Endothelial cell (in vitro differentiated cells): ENCODE measurements at regions not wholly inside any gene's neighbourhood (a gene's known extent, or its start where the extent isn't known, plus 50 kb on each side); places are given as distances from the start of the nearest gene placed in this dataset.

Experiments used
- DNase-seq: peaks from one replicate; pipeline ENCODE4 v3.0.0; 2021; ENCODE audit warnings: low spot score
- H3K27ac Mint-ChIP-seq: one replicate; pipeline ENCODE4 v1.8.0; 2021; ENCODE audit warnings: mixed read lengths, inconsistent platforms; ENCODE audit not compliant: unreplicated experiment
- H3K27me3 Mint-ChIP-seq: one replicate; pipeline ENCODE4 v1.8.0; 2021; ENCODE audit warnings: mild to moderate bottlenecking, moderate library complexity, mixed read lengths, inconsistent platforms; ENCODE audit not compliant: unreplicated experiment
- H3K36me3 Mint-ChIP-seq: one replicate; pipeline ENCODE4 v1.8.0; 2021; ENCODE audit warnings: mild to moderate bottlenecking, low read depth, mixed read lengths, inconsistent platforms; ENCODE audit not compliant: unreplicated experiment
- H3K4me1 Mint-ChIP-seq: one replicate; pipeline ENCODE4 v1.8.0; 2021; ENCODE audit warnings: mild to moderate bottlenecking, mixed read lengths, inconsistent platforms; ENCODE audit not compliant: unreplicated experiment
- H3K4me3 Mint-ChIP-seq: one replicate; pipeline ENCODE4 v1.8.0; 2021; ENCODE audit warnings: mild to moderate bottlenecking, mixed read lengths, inconsistent platforms; ENCODE audit not compliant: unreplicated experiment
- H3K9me3 Mint-ChIP-seq: one replicate; pipeline ENCODE4 v1.8.0; 2021; ENCODE audit warnings: mixed read lengths, inconsistent platforms; ENCODE audit not compliant: unreplicated experiment
- CTCF ChIP-seq: fragments of 200-600 bp; sonication (generic); IDR thresholded peaks from one replicate; pipeline ENCODE4 v1.5.0; 2021; ENCODE audit warnings: antibody characterized with exemption; ENCODE audit not compliant: unreplicated experiment

- no peak for DNase-seq
- Mint-ChIP-seq H3K4me1 (no peaks in the 10 kb centered on the region), H3K9me3 (no peaks in the 10 kb centered on the region), H3K36me3 (no peaks in the 10 kb centered on the region), H3K27me3 (no peaks in the 10 kb centered on the region), H3K4me3 (no peak overlapping the region), H3K27ac (no peak overlapping the region)
- TF ChIP-seq CTCF, result no peak
Observed at GRCh38 chr5:99314721-99315120, 385.9 kb upstream of the CHD1 start.

DNA sequence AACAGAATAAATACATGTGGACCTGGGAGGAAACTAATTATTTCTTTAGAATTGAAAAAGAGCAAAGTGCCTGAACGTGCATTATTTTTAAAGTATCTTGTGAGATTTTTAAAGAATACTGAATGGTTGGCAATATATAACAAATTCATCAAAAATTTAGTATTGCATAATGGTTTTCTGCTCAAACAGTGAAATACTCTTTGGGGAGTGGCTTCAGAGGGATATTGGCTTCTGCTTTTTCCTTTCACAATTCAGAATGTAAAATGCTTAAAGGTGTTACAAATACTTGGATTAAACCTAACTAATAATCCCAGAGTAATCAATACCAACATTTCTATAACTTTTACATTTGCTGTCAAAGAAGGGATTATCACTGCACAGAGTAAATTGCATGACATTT is 379.3 kb upstream of the CHD1 start:
- Mint-ChIP-seq H3K27me3 (no peaks in the 10 kb centered on the region), H3K4me1 (no peaks in the 10 kb centered on the region), H3K36me3 (no peaks in the 10 kb centered on the region), H3K27ac (no peak overlapping the region), H3K4me3 (no peak overlapping the region), H3K9me3 (no peaks in the 10 kb centered on the region)
- no peak for TF ChIP-seq CTCF
- DNase-seq, result no peak

DNA sequence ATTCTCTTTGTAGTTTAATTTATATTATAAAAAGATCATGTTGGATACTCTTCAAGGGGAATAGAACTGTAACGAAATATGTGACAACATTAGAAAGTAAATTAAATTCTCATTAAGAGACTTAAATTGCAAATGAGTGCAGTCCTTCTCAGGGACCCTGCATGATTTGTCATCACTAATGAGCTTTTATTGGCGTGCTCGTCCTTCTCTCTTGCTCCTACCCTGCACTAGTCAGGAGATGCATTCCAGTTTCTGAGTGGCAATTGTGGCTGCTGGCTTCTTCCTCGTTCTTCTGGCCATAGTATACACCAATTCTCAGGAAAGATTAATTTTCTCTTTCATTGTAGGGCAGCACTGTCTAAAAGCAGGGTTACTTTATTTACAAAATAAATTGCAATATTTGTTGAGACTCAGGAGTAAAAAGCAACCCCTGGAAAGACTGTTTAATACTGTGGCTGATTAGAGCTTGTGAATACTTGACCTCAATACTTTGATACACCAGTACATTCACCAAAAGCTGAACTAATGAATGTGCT is 376.3 kb upstream of the CHD1 start:
- no peaks in the 10 kb centered on the region for H3K36me3 Mint-ChIP-seq
- no peaks in the 10 kb centered on the region for H3K4me1 Mint-ChIP-seq
- TF ChIP-seq CTCF, result no peak
- no peaks in the 10 kb centered on the region for H3K9me3 Mint-ChIP-seq
- no peak for DNase-seq
- H3K27ac Mint-ChIP-seq, result no peak overlapping the region
- no peaks in the 10 kb centered on the region for H3K27me3 Mint-ChIP-seq
- H3K4me3 Mint-ChIP-seq, result no peak overlapping the region

DNA sequence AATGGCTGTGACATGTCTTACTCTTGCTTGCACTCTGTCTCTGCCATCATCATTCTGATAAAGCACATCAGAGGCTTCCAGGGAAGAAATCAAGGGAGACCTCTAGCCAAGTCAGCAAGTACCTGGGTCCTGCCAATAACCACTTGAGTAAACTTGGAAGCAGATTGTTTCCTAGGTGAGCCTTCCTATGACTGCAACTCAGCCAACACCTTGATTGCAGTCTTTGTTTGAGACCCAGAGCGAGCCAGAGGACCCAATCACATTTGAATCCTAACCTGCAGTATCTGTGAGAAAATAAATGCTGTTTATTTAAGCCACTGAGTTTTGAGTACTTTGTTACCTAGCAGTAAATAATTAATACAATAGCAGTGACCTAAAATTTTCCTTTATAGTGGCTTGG is 356.8 kb upstream of the CHD1 start:
- no peaks in the 10 kb centered on the region for H3K36me3 Mint-ChIP-seq
- H3K9me3 Mint-ChIP-seq, result no peaks in the 10 kb centered on the region
- DNase-seq, result no peak
- no peak overlapping the region for H3K27ac Mint-ChIP-seq
- H3K4me3 Mint-ChIP-seq, result no peak overlapping the region
- no peaks in the 10 kb centered on the region for H3K27me3 Mint-ChIP-seq
- TF ChIP-seq CTCF, result no peak
- H3K4me1 Mint-ChIP-seq, result no peaks in the 10 kb centered on the region

- no peak for DNase-seq
- TF ChIP-seq CTCF, result no peak
- no peak overlapping the region for H3K4me3 Mint-ChIP-seq
- H3K27ac Mint-ChIP-seq, result no peak overlapping the region
- H3K4me1 Mint-ChIP-seq, result no peaks in the 10 kb centered on the region
- no peaks in the 10 kb centered on the region for H3K36me3 Mint-ChIP-seq
- peaks cover 1% of the 10 kb centered on the region for H3K27me3 Mint-ChIP-seq
- H3K9me3 Mint-ChIP-seq, result no peaks in the 10 kb centered on the region
Observed at GRCh38 chr5:99275128-99275527, 346.3 kb upstream of the CHD1 start.
